Progenitor cell of endocrine pancreas (in vitro differentiated cells): ENCODE measurements at regions not wholly inside any gene's neighbourhood (a gene's known extent, or its start where the extent isn't known, plus 50 kb on each side); places are given as distances from the start of the nearest gene placed in this dataset.

Experiments
- DNase-seq: peaks from one replicate; pipeline ENCODE4 v3.0.0; 2021; ENCODE audit warnings: low spot score; ENCODE audit not compliant: unreplicated experiment
- H3K27ac Mint-ChIP-seq: 2 replicates; pipeline ENCODE4 v1.8.0; 2021; ENCODE audit warnings: mild to moderate bottlenecking, moderate library complexity, mixed read lengths
- H3K27me3 Mint-ChIP-seq: 2 replicates; pipeline ENCODE4 v1.8.0; 2021; ENCODE audit warnings: mixed read lengths
- H3K36me3 Mint-ChIP-seq: 2 replicates; pipeline ENCODE4 v1.8.0; 2022; ENCODE audit warnings: mixed read lengths; ENCODE audit not compliant: insufficient read depth
- H3K4me1 Mint-ChIP-seq: 2 replicates; pipeline ENCODE4 v1.8.0; 2021; ENCODE audit warnings: low read depth, mixed read lengths
- H3K4me3 Mint-ChIP-seq: 2 replicates; pipeline ENCODE4 v1.8.0; 2021; ENCODE audit warnings: low read depth, mild to moderate bottlenecking, moderate library complexity, mixed read lengths
- H3K9me3 Mint-ChIP-seq: 2 replicates; pipeline ENCODE4 v1.8.0; 2021; ENCODE audit warnings: low read depth, mixed read lengths
- CTCF ChIP-seq: fragments of 200-600 bp; sonication (generic); IDR thresholded peaks from one replicate; pipeline ENCODE4 v1.5.0; 2021; ENCODE audit warnings: antibody characterized with exemption, mild to moderate bottlenecking; ENCODE audit not compliant: unreplicated experiment

- Mint-ChIP-seq H3K9me3 (peaks cover 7% of the 10 kb centered on the region), H3K36me3 (no peaks in the 10 kb centered on the region), H3K27ac (no peak overlapping the region), H3K27me3 (peaks cover 5% of the 10 kb centered on the region), H3K4me1 (no peaks in the 10 kb centered on the region), H3K4me3 (no peak overlapping the region)
- no peak for TF ChIP-seq CTCF
- DNase-seq, result no peak
Measured at GRCh38 chr11:90783111-90783510, 560.3 kb upstream of the CHORDC1 start.

- Mint-ChIP-seq H3K4me3 (no peak overlapping the region), H3K36me3 (no peaks in the 10 kb centered on the region), H3K4me1 (no peaks in the 10 kb centered on the region), H3K27me3 (peaks cover 5% of the 10 kb centered on the region), H3K9me3 (peaks cover 8% of the 10 kb centered on the region), H3K27ac (no peak overlapping the region)
- TF ChIP-seq CTCF, result no peak
- DNase-seq, result no peak
Measured at GRCh38 chr11:90779098-90779497, 556.2 kb upstream of the CHORDC1 start.

- Mint-ChIP-seq H3K27me3 (peaks cover 1% of the 10 kb centered on the region), H3K4me1 (no peaks in the 10 kb centered on the region), H3K27ac (no peak overlapping the region), H3K36me3 (no peaks in the 10 kb centered on the region), H3K9me3 (peaks cover 16% of the 10 kb centered on the region), H3K4me3 (no peak overlapping the region)
- TF ChIP-seq CTCF, result no peak
- DNase-seq, result no peak
Measured at GRCh38 chr11:90775567-90776165, 552.8 kb upstream of the CHORDC1 start.

- DNase-seq, result no peak
- H3K4me3 Mint-ChIP-seq, result no peak overlapping the region
- H3K27ac Mint-ChIP-seq, result no peak overlapping the region
Measured at GRCh38 chr11:90774727-90775566, 552.1 kb upstream of the CHORDC1 start.

GRCh38 chr11:90770007-90770406, 547.2 kb upstream of the CHORDC1 start:
- H3K36me3 Mint-ChIP-seq, result no peaks in the 10 kb centered on the region
- H3K27ac Mint-ChIP-seq, result no peak overlapping the region
- H3K4me1 Mint-ChIP-seq, result no peaks in the 10 kb centered on the region
- H3K4me3 Mint-ChIP-seq, result no peak overlapping the region
- no peak for TF ChIP-seq CTCF
- peaks cover 11% of the 10 kb centered on the region for H3K9me3 Mint-ChIP-seq
- no peaks in the 10 kb centered on the region for H3K27me3 Mint-ChIP-seq
- no peak for DNase-seq

More at GRCh38 chr11:90774727-90775566, 552.1 kb upstream of the CHORDC1 start:
- Mint-ChIP-seq H3K9me3 (peaks cover 19% of the 10 kb centered on the region), H3K27me3 (no peaks in the 10 kb centered on the region), H3K4me1 (no peaks in the 10 kb centered on the region), H3K36me3 (no peaks in the 10 kb centered on the region)
- TF ChIP-seq CTCF, result no peak
